IMR-90 (cell line): ENCODE measurements at regions not wholly inside any gene's neighbourhood (a gene's known extent, or its start where the extent isn't known, plus 50 kb on each side); places are given as distances from the start of the nearest gene placed in this dataset.

ENCODE experiments used
- ATAC-seq: fragments of 200-7000 bp; cut with Tn5 transposase; 2 replicates; pipeline ENCODE4 v1.9.1; 2020; ENCODE audit warnings: low read depth, mild to moderate bottlenecking, moderate library complexity
- BruUV-seq: library from RNA; stranded (reverse); fragments of 400-500 nt; replicated peaks from 2 replicates; lab custom pipeline; 2021; lab: Mats Ljungman, UMichigan
- CTCF ChIA-PET: fragments of 300-600 bp; formaldehyde crosslinking; extraction: SDS; loops from one replicate; lab custom pipeline; 2021; ENCODE audit warnings: antibody characterized with exemption; lab: Yijun Ruan, JAX
- POLR2A ChIA-PET: fragments of 300-600 bp; sonication (Branson Sonifier 250); formaldehyde crosslinking; loops from one replicate; lab custom pipeline; 2022; ENCODE audit warnings: antibody characterized with exemption; ENCODE audit not compliant: unreplicated experiment; lab: Charles Lee
- DNase-seq: peaks from one replicate; pipeline ENCODE4 v3.0.0; 2013
- H2AFZ ChIP-seq: replicated peaks from 2 replicates; pipeline ENCODE3; 2013; ENCODE audit warnings: low read length, mild to moderate bottlenecking; ENCODE audit not compliant: poor library complexity
- H2AK5ac ChIP-seq: 2 replicates; pipeline ENCODE4 v1.6.1; 2013; ENCODE audit warnings: low read depth, low read length, inconsistent platforms
- H2AK9ac ChIP-seq: replicated peaks from 2 replicates; pipeline ENCODE3; 2013; ENCODE audit warnings: mild to moderate bottlenecking, low read depth, low read length, moderate library complexity; ENCODE audit not compliant: poor library complexity
- H2BK120ac ChIP-seq: 2 replicates; pipeline ENCODE4 v1.6.1; 2013; ENCODE audit warnings: low read depth, low read length, inconsistent platforms
- H2BK15ac ChIP-seq: 3 replicates; pipeline ENCODE4 v1.6.1; 2013; ENCODE audit warnings: low read depth, low read length, inconsistent platforms
- H2BK20ac ChIP-seq: 2 replicates; pipeline ENCODE4 v1.6.1; 2013; ENCODE audit warnings: low read depth, mild to moderate bottlenecking, inconsistent platforms, low read length, moderate library complexity
- H2BK5ac ChIP-seq: 2 replicates; pipeline ENCODE4 v1.6.1; 2013; ENCODE audit warnings: mild to moderate bottlenecking, low read depth, low read length, inconsistent platforms; ENCODE audit not compliant: poor library complexity, severe bottlenecking
- H3K14ac ChIP-seq: replicated peaks from 2 replicates; pipeline ENCODE4 v1.6.1; 2013; ENCODE audit warnings: low read depth, low read length, inconsistent platforms
- H3K18ac ChIP-seq: 2 replicates; pipeline ENCODE4 v1.6.1; 2013; ENCODE audit warnings: low read depth, low read length, control low read depth
- H3K23ac ChIP-seq: 2 replicates; pipeline ENCODE4 v1.6.1; 2013; ENCODE audit warnings: low read depth, low read length, inconsistent platforms
- H3K27ac ChIP-seq: 2 replicates; pipeline ENCODE4 v1.5.1; 2013; ENCODE audit warnings: mild to moderate bottlenecking, control low read depth, low read length; ENCODE audit not compliant: insufficient read depth
- H3K27me3 ChIP-seq: 2 replicates; pipeline ENCODE4 v1.6.1; 2013; ENCODE audit warnings: low read length; ENCODE audit not compliant: control insufficient read depth, insufficient read depth
- H3K36me3 ChIP-seq: 2 replicates; pipeline ENCODE4 v1.6.1; 2013; ENCODE audit warnings: low read length, mixed read lengths; ENCODE audit not compliant: control insufficient read depth, insufficient read depth
- H3K4ac ChIP-seq: 2 replicates; pipeline ENCODE4 v1.6.1; 2013; ENCODE audit warnings: low read depth, low read length, inconsistent platforms
- H3K4me1 ChIP-seq: 2 replicates; pipeline ENCODE4 v1.6.1; 2013; ENCODE audit warnings: low read length, mixed read lengths; ENCODE audit not compliant: control insufficient read depth, insufficient read depth
- H3K4me2 ChIP-seq: 2 replicates; pipeline ENCODE4 v1.6.1; 2013; ENCODE audit warnings: low read depth, mild to moderate bottlenecking, control low read depth, low read length, moderate library complexity
- H3K4me3 ChIP-seq: 2 replicates; pipeline ENCODE4 v1.5.1; 2013; ENCODE audit warnings: low read depth, mild to moderate bottlenecking, control low read depth, low read length, moderate library complexity; ENCODE audit not compliant: insufficient read depth
- H3K56ac ChIP-seq: 2 replicates; pipeline ENCODE4 v1.6.1; 2013; ENCODE audit warnings: low read length, inconsistent platforms; ENCODE audit not compliant: insufficient read depth; ENCODE audit errors: extremely low read depth
- H3K79me1 ChIP-seq, 2 experiments: 2 replicates each; pipeline ENCODE4 v1.6.1; 2013; ENCODE audit warnings: low read length in 2 of 2, inconsistent platforms in 1 of 2, low read depth in 1 of 2
- H3K9ac ChIP-seq: 2 replicates; pipeline ENCODE4 v1.6.1; 2013; ENCODE audit warnings: low read depth, low read length, control low read depth
- H3K9me1 ChIP-seq: 2 replicates; pipeline ENCODE4 v1.6.1; 2013; ENCODE audit warnings: low read length, inconsistent platforms; ENCODE audit not compliant: insufficient read depth
- H3K9me3 ChIP-seq: 2 replicates; pipeline ENCODE4 v1.6.1; 2013; ENCODE audit warnings: low read length; ENCODE audit not compliant: control insufficient read depth, insufficient read depth
- H4K20me1 ChIP-seq: 2 replicates; pipeline ENCODE4 v1.6.1; 2013; ENCODE audit warnings: low read length, inconsistent platforms; ENCODE audit not compliant: insufficient read depth
- H4K5ac ChIP-seq: 2 replicates; pipeline ENCODE4 v1.6.1; 2013; ENCODE audit warnings: mild to moderate bottlenecking, low read depth, low read length, control low read depth
- H4K8ac ChIP-seq, 2 experiments: 2 replicates each; pipeline ENCODE4 v1.6.1; 2013; ENCODE audit warnings: low read depth in 2 of 2, low read length in 2 of 2, control low read depth in 1 of 2, inconsistent platforms in 1 of 2
- H4K91ac ChIP-seq: 2 replicates; pipeline ENCODE4 v1.6.1; 2013; ENCODE audit warnings: low read depth, low read length, inconsistent platforms; ENCODE audit not compliant: insufficient read depth
- CEBPB ChIP-seq: IDR thresholded peaks from 2 replicates; pipeline ENCODE4 v1.6.1; 2012; ENCODE audit warnings: low read depth, low read length, improper control_type of control experiment
- FOS ChIP-seq: fragments of 150-350 bp; IDR thresholded peaks from 2 replicates; pipeline ENCODE4 v1.6.1; 2016; ENCODE audit warnings: low read depth, low read length
- MAFK ChIP-seq: IDR thresholded peaks from 2 replicates; pipeline ENCODE4 v1.6.1; 2012; ENCODE audit warnings: low read depth, low read length, improper control_type of control experiment
- MXI1 ChIP-seq: IDR thresholded peaks from 2 replicates; pipeline ENCODE4 v1.6.1; 2012; ENCODE audit warnings: low read depth, mild to moderate bottlenecking, low read length, moderate library complexity, borderline replicate concordance
- NFE2L2 ChIP-seq: fragments of 150-350 bp; IDR thresholded peaks from 2 replicates; pipeline ENCODE4 v1.6.1; 2016; ENCODE audit warnings: low read depth, mild to moderate bottlenecking, low read length
- POLR2A ChIP-seq: IDR thresholded peaks from 2 replicates; pipeline ENCODE4 v1.6.1; 2012; ENCODE audit warnings: mild to moderate bottlenecking, low read depth, low read length
- RAD21 ChIP-seq: IDR thresholded peaks from 2 replicates; pipeline ENCODE4 v1.6.1; 2012; ENCODE audit warnings: low read length, improper control_type of control experiment
- RFX5 ChIP-seq: IDR thresholded peaks from 2 replicates; pipeline ENCODE4 v1.8.0; 2012; ENCODE audit warnings: low read depth, mild to moderate bottlenecking, low read length, moderate library complexity
- SMC3 ChIP-seq: fragments of 150-350 bp; IDR thresholded peaks from 2 replicates; pipeline ENCODE4 v1.6.1; 2016; ENCODE audit warnings: low read depth, mild to moderate bottlenecking, antibody characterized with exemption, low read length, moderate library complexity
- USF2 ChIP-seq: fragments of 150-350 bp; IDR thresholded peaks from 2 replicates; pipeline ENCODE4 v1.6.1; 2017; ENCODE audit warnings: mild to moderate bottlenecking, antibody characterized with exemption, low read length, low read depth
- WGBS, 2 experiments: methylation state at CpG; one replicate each; pipeline versions ENCODE4 v1.1.5 to v1.1.7; 2013; ENCODE audit warnings: missing lambda C conversion rate in 2 of 2; ENCODE audit not compliant: insufficient read length in 1 of 2; ENCODE audit errors: extremely low coverage in 2 of 2; 5-methylcytosine and 5-hydroxymethylcytosine counted together
- dilution Hi-C: fragments of 300-500 bp; cut with HindIII; formaldehyde crosslinking; loops from one replicate; pipeline ENCODE4 v1.14.3; 2018; ENCODE audit warnings: low sequenced_read_pairs; ENCODE audit not compliant: unreplicated experiment
- in situ Hi-C: fragments of 300-500 bp; cut with MboI; formaldehyde crosslinking; loops from 3 replicates; pipeline ENCODE4 v1.14.3; 2019; ENCODE audit warnings: low sequenced_read_pairs, inconsistent platforms, mixed read lengths
- intact Hi-C: fragments of 100-400 bp; cut with micrococcal nuclease; formaldehyde crosslinking; loops from 2 replicates; pipeline ENCODE4 v1.10.0; 2022
- TF ChIP-seq, protein P1 (sequence below): conservative IDR thresholded peaks from 2 replicates; pipeline ENCODE4 v1.5.1; 2012; ENCODE audit warnings: mild to moderate bottlenecking, low read depth, low read length, improper control_type of control experiment

GRCh38 chr14:95391331-95391730 lies 71.6 kb upstream of the CLMN start:
- H4K20me1 ChIP-seq: no peaks in the 10 kb centered on the region
- no peak overlapping the region for H2BK5ac ChIP-seq
- no peaks in the 10 kb centered on the region for H3K36me3 ChIP-seq
- no peak overlapping the region for H2BK15ac ChIP-seq
- no peak overlapping the region for H3K27ac ChIP-seq
- H4K5ac ChIP-seq: no peak overlapping the region
- H3K4ac ChIP-seq: no peak overlapping the region
- no peaks in the 10 kb centered on the region for H3K79me1 ChIP-seq
- H3K23ac ChIP-seq: no peak overlapping the region
- H2AFZ ChIP-seq: no peak overlapping the region
- no peaks in the 10 kb centered on the region for H3K9me1 ChIP-seq
- no peaks in the 10 kb centered on the region for H3K4me1 ChIP-seq
- H3K14ac ChIP-seq: no peak overlapping the region
- no peak overlapping the region for H2AK5ac ChIP-seq
- ChIA-PET POLR2A (no interaction called here), CTCF (no interaction called here)
- dilution Hi-C loops (no loop called here), in situ Hi-C loops (no loop called here), intact Hi-C loops (no loop called here)
- no peak for TF ChIP-seq MAFK
- no peak for TF ChIP-seq MXI1
- TF ChIP-seq CEBPB: no peak
- TF ChIP-seq, protein P1, sequence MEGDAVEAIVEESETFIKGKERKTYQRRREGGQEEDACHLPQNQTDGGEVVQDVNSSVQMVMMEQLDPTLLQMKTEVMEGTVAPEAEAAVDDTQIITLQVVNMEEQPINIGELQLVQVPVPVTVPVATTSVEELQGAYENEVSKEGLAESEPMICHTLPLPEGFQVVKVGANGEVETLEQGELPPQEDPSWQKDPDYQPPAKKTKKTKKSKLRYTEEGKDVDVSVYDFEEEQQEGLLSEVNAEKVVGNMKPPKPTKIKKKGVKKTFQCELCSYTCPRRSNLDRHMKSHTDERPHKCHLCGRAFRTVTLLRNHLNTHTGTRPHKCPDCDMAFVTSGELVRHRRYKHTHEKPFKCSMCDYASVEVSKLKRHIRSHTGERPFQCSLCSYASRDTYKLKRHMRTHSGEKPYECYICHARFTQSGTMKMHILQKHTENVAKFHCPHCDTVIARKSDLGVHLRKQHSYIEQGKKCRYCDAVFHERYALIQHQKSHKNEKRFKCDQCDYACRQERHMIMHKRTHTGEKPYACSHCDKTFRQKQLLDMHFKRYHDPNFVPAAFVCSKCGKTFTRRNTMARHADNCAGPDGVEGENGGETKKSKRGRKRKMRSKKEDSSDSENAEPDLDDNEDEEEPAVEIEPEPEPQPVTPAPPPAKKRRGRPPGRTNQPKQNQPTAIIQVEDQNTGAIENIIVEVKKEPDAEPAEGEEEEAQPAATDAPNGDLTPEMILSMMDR: no peak
- no peak for TF ChIP-seq SMC3
- no peak for TF ChIP-seq POLR2A
- no peak for TF ChIP-seq FOS
- TF ChIP-seq NFE2L2: no peak
- no peak for TF ChIP-seq USF2
- no peak for TF ChIP-seq RAD21
- TF ChIP-seq RFX5: no peak
- H3K56ac ChIP-seq: no peak overlapping the region
- peaks cover 2% of the 10 kb centered on the region; the same call in 1 of the 2 replicates for H3K27me3 ChIP-seq
- H4K91ac ChIP-seq: no peak overlapping the region
- H2AK9ac ChIP-seq: no peak overlapping the region
- H2BK20ac ChIP-seq: no peak overlapping the region
- no peak overlapping the region for H3K4me2 ChIP-seq
- no TSS peak for BruUV-seq
- H3K9me3 ChIP-seq: no peaks in the 10 kb centered on the region
- no peak overlapping the region for H3K9ac ChIP-seq
- no CpG with 5 or more reads among the region's 2 CpGs for WGBS, 2 experiments
- DNase-seq (no peak), ATAC-seq (no peak)
- H2BK120ac ChIP-seq: no peak overlapping the region
- no peak overlapping the region for H4K8ac ChIP-seq
- no peak overlapping the region for H3K18ac ChIP-seq
- H3K4me3 ChIP-seq: no peak overlapping the region
